Stimulated activated naive CD8-positive, alpha-beta T cell treated with anti-CD3 and anti-CD28 coated beads, Interleukin-15, Interleukin-2, amounts not matched to agents 100 U/mL and 50 U/mL, for 24 hours (primary cell): ENCODE measurements at regions not wholly inside any gene's neighbourhood (a gene's known extent, or its start where the extent isn't known, plus 50 kb on each side); places are given as distances from the start of the nearest gene placed in this dataset.
"Not testable (repeated sequence)": the region's sequence is repeated elsewhere in the genome, so short reads cannot be mapped to it uniquely, and the experiment has no call there.

Source experiments
- ATAC-seq: fragments of 150-1000 bp; cut with Tn5 transposase; one replicate; pipeline ENCODE4 v1.10.0; 2021
- DNase-seq: peaks from one replicate; pipeline ENCODE4 v3.0.0; 2021

DNA sequence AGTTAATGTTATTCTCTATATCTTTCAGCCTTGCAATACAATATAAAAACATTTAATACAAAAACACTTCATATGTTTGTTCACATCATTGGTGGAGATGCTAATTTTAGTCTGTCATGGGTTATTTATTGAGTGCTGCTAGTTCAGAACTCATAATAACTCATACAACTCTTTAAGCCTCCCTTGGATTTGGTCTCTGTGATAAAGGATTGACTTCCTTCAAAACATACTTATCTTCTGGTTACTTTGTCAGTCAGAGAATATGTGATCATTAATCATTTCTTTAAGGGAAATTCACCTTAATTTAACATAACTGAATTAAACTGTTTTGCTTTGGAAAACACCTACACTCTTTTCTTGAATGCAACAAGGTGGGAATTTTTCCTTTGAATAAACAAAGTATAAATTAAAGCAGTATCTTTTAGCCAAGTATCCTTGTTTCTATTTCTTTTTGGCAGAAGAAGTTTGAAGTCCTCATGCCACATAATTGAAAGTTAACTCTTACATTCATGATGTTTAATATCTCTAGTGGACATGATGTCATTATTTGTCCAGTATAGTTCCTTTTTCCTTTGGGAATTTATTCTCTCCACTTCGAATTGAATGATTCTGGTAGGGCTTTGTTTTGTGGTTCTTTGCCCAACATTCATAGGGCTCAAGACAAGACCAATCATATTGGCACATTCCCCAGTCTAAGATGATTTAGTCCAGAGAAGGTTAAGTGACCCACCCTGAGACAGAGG, 133.2 kb upstream of the CENPW start:
- ATAC-seq (no peak), DNase-seq (no peak)

GRCh38 chr6:126210398-126211075, 129.4 kb upstream of the CENPW start:
- no peak for DNase-seq
- no peak for ATAC-seq

- no peak for DNase-seq
- no peak for ATAC-seq
Observed at GRCh38 chr6:126217497-126217896, 122.4 kb upstream of the CENPW start.

GRCh38 chr6:126220901-126221300, 119.0 kb upstream of the CENPW start:
- not testable (repeated sequence) for ATAC-seq

DNA sequence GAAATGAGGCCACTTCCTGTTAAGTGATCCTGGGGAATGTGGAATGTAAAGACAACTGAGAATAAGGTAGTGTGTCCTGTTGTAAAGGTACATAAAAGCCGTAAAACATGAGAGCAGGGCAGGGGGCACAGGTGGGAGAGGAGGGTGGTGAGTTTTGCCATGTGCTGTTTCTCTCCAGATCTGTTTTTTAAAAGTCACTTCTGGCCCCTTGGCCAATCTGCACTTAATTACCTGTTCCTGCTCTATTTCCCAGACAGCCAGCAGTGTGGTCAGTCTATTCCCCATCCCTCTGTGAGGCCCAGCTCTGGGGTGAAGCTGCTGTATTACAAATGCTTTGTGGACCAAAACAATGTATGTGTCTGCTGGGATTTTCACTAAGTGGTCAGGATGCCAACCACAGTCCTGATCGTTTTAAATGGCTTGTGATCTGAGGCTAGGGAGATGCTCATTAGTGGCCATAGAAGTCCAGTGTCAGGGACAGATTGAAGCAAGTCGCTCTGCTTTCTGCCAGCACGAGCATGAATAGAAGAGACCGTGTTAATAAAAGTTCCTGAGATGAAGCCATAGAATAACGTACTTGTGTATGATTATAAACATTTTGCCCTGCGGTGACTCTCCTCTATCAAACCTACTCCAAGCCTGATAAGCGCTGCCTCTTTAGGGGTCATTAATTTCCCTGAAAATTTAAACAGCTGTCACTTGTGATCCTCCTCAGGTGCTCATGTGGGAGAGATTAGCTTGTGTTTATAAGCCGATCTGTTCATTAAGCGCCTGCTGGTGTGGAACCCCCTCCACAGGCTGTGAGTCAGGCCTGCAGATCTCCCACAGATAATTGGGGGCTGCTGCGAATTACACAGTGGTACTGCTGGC, 111.8 kb upstream of the CENPW start:
- ATAC-seq (no peak), DNase-seq (no peak)

More at GRCh38 chr6:126220901-126221300, 119.0 kb upstream of the CENPW start:
- DNase-seq, result not testable (repeated sequence)

DNA sequence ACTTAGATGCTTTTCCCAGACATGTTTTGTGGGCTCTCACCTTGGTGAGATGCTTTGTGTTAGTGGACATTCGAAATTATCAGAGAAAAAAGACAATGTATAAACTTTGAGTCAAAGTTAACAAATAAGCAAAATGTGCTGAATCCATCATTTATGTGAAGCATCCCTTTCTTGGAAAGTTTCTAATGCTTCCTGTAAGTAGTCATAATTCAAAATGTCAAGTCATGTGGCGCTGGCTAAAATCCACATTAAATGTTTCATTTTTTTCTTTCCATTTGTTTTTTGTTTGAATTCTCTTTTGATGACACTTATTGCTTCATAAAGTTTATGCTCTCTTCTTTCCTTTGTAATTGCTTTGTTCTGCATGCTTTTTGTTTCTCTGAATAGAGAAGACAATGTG, 107.2 kb upstream of the CENPW start:
- no peak for ATAC-seq
- no peak for DNase-seq

DNA sequence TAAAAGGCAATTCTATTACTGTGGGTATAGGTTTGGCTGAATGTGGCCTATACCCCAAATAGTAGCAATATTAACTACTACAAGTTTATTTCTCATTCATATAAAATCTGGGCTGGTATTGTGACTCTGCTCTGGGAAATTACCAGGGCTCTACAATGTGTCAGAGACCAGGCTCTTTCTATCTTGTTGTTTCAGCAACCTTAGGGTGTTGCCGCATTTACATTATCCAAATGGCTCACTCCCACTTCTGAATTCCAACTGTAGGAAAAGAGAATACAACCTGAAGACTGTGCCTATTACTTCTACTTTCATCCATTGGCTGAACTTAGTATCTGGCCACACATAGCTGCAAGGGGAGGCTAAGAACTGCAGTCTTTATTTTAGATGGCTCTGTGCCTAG, 106.7 kb upstream of the CENPW start:
- no peak for DNase-seq
- no peak for ATAC-seq

DNA sequence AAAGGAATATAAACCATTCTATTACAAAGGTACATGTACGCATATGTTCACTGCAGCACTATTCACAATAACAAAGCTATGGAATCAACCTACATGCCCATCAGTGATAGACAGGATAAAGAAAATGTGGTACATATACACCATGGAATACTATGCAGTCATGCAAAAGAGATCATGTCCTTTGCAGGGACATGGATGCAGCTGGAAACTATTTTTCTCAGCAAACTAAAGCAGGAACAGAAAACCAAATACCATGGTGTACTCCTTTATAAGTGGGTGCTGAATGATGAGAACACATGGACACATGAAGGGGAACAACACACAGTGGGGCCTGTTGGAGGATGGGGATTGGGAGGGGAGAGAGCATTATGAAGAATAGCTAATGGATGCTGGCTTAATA, 104.6 kb upstream of the CENPW start:
- ATAC-seq (no peak), DNase-seq (no peak)

- no peak for ATAC-seq
Observed at GRCh38 chr6:126245077-126245476, 94.8 kb upstream of the CENPW start.

GRCh38 chr6:126252154-126252553, 87.8 kb upstream of the CENPW start:
- DNase-seq (no peak), ATAC-seq (no peak)

More at GRCh38 chr6:126245077-126245476, 94.8 kb upstream of the CENPW start:
- no peak for DNase-seq

- no peak for ATAC-seq
- no peak for DNase-seq
Observed at GRCh38 chr6:126253431-126253830, 86.5 kb upstream of the CENPW start.

- DNase-seq (no peak), ATAC-seq (no peak)
Observed at GRCh38 chr6:126258150-126258549, 81.8 kb upstream of the CENPW start.

DNA sequence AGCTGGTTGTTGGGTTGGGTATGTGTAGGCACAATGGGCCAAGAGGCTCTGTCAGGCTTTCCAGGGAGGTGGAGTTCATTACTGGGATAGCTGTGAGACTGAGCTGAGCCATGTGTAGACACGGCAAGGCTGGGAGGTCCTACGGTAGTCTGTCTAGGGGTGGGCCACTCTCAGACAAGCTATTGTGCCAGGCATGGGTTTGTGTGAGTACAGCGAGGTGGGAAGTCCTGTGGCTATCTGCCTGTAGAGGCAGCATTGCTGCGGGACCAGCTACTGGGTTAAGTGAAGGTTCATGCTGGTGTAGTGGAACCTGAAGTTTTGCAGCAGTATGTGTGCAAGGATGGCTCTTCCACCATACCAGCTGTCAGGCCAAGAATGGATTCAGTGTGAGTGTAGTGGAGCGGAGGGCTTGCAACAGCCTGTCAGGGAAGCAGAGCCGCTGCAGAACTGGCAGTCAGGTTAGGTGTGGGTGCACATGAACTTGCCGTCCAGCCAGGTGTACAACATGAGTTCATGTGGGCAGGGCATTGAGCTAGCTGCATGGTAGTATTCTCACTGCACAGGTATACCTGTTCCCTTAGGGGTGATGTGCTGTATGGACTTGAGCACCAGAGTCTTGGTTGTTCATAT, 78.0 kb upstream of the CENPW start:
- DNase-seq, result no peak
- no peak for ATAC-seq

GRCh38 chr6:126264265-126264664, 75.7 kb upstream of the CENPW start:
- ATAC-seq (no peak), DNase-seq (no peak)

- ATAC-seq, result no peak
- DNase-seq, result no peak
Observed at GRCh38 chr6:126266664-126267063, 73.3 kb upstream of the CENPW start.

DNA sequence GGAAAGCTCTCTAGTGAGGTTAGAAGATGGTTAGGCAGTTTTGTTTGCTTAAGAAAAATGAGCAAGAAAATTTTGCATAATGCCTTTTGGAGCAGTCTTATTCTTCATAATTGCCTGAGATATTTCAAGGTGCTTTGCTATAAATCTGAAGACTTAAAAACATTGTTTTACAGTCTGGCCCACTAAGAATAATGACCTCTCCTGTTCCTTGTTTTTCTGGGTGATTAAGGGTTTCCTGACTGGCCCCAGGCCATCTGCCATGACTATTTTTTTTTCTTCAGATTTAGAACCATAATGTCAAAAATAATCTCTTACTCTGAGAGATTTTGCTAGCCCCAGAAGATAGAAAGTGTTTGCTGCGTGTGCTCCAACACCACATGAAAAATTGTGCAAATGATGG, 72.3 kb upstream of the CENPW start:
- ATAC-seq, result no peak
- DNase-seq, result no peak

DNA sequence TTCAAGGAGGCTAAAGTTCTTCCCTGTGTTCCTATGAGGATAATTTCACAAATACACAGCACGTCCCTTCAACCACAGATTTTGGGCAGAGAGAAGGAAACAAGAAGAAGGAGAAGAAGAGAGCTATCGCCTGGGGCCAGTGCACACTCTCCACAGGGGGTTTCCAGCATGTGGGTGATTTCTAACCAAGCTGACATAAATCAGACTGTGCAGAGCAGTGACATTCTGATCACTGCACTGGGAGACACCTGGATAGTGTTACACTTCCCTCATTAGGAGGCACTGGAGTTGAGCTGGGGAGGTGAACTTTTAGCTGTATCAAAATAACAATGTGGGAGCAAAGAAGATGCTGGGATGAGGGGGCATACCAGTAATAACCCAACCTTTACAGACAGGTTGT, 71.8 kb upstream of the CENPW start:
- no peak for ATAC-seq
- no peak for DNase-seq

DNA sequence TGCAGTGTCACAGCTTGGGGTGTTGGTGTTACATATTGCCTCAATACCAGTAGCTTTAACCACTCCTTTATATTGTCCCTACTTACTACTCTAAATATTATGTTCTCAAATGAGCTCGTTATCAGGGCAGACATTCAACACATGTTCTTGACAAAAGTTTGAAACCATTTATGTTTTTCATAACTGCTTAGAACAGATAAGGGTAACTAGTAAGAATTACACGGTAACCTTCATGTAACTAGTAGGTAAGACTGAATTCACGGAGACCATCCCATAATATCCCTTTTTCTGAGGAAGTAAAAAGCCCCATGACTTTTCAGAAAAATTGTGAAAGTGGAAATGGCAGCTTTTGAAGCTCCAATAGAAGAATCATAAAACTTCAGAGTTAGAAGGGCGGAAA, 59.6 kb upstream of the CENPW start:
- DNase-seq (no peak), ATAC-seq (no peak)

- DNase-seq, result no peak
- no peak for ATAC-seq
Observed at GRCh38 chr6:126285871-126286365, 54.0 kb upstream of the CENPW start.
